HG02973 (cell line): ENCODE measurements at regions not wholly inside any gene's neighbourhood (a gene's known extent, or its start where the extent isn't known, plus 50 kb on each side); places are given as distances from the start of the nearest gene placed in this dataset.
"Not testable (repeated sequence)": the region's sequence is repeated elsewhere in the genome, so short reads cannot be mapped to it uniquely, and the experiment has no call there.

Experiments used
- ATAC-seq: cut with Tn5 transposase; IDR thresholded peaks from one replicate; pipeline ENCODE4 v1.9.1; 2021; ENCODE audit warnings: moderate library complexity; ENCODE audit not compliant: unreplicated experiment

- no peak for ATAC-seq
Measured at GRCh38 chr20:57780398-57780797, 70.6 kb upstream of the PMEPA1 start.

GRCh38 chr20:57779401-57780003, 69.7 kb upstream of the PMEPA1 start:
- no peak for ATAC-seq

GRCh38 chr20:57777911-57778310, 68.1 kb upstream of the PMEPA1 start:
- no peak for ATAC-seq

GRCh38 chr20:57774951-57775350, 65.1 kb upstream of the PMEPA1 start:
- ATAC-seq, result no peak

GRCh38 chr20:57774111-57774880, 64.5 kb upstream of the PMEPA1 start:
- no peak for ATAC-seq

- ATAC-seq, result no peak
Measured at GRCh38 chr20:57773059-57773815, 63.4 kb upstream of the PMEPA1 start.

- no peak for ATAC-seq
Measured at GRCh38 chr20:57772349-57772964, 62.6 kb upstream of the PMEPA1 start.

GRCh38 chr20:57770852-57771720, 61.3 kb upstream of the PMEPA1 start:
- ATAC-seq, result no peak

GRCh38 chr20:57770401-57770800, 60.6 kb upstream of the PMEPA1 start:
- not testable (repeated sequence) for ATAC-seq

GRCh38 chr20:57769756-57770155, 59.9 kb upstream of the PMEPA1 start:
- no peak for ATAC-seq

GRCh38 chr20:57768519-57768918, 58.7 kb upstream of the PMEPA1 start:
- no peak for ATAC-seq

GRCh38 chr20:57767441-57767840, 57.6 kb upstream of the PMEPA1 start:
- ATAC-seq, result no peak

GRCh38 chr20:57763235-57763595, 53.4 kb upstream of the PMEPA1 start:
- no peak for ATAC-seq

- no peak for ATAC-seq
Measured at GRCh38 chr20:57762531-57763234, 52.9 kb upstream of the PMEPA1 start.

GRCh38 chr20:57761413-57761734, 51.6 kb upstream of the PMEPA1 start:
- ATAC-seq, result no peak

GRCh38 chr20:57760698-57761412, 51.0 kb upstream of the PMEPA1 start:
- no peak for ATAC-seq

GRCh38 chr20:57759724-57760123, 49.9 kb upstream of the PMEPA1 start:
- ATAC-seq, result no peak
